Large intestine (tissue), 3 donors: ENCODE measurements at regions not wholly inside any gene's neighbourhood (a gene's known extent, or its start where the extent isn't known, plus 50 kb on each side); places are given as distances from the start of the nearest gene placed in this dataset.

Source experiments
- DNase-seq, 2 donors: peaks; one replicate each; pipeline versions ENCODE4 v3.0.0 to v3.0.0-alpha.2; 2013
- H3K27ac ChIP-seq: one replicate; pipeline ENCODE4 v1.5.1; 2013; ENCODE audit warnings: low read length
- H3K27me3 ChIP-seq: 2 replicates; pipeline ENCODE4 v1.6.1; 2013; ENCODE audit warnings: low read length; ENCODE audit not compliant: control insufficient read depth, insufficient read depth
- H3K36me3 ChIP-seq: 2 replicates; pipeline ENCODE4 v1.6.1; 2013; ENCODE audit warnings: low read length; ENCODE audit not compliant: control insufficient read depth, insufficient read depth
- H3K4me1 ChIP-seq: one replicate; pipeline ENCODE4 v1.6.1; 2013; ENCODE audit warnings: low read length; ENCODE audit not compliant: control insufficient read depth, insufficient read depth
- H3K4me3 ChIP-seq: one replicate; pipeline ENCODE4 v1.5.1; 2013; ENCODE audit warnings: low read length
- H3K9me3 ChIP-seq: one replicate; pipeline ENCODE4 v1.6.1; 2013; ENCODE audit warnings: mild to moderate bottlenecking, low read depth, low read length, moderate library complexity; ENCODE audit not compliant: control insufficient read depth
- WGBS: methylation state at CpG from one replicate; pipeline ENCODE4 v1.1.5; 2013; ENCODE audit warnings: low lambda C conversion rate; ENCODE audit not compliant: insufficient coverage; 5-methylcytosine and 5-hydroxymethylcytosine counted together

GRCh38 chr2:121907928-121908327, 152.5 kb downstream of the TSN start:
- H3K27ac ChIP-seq, result no peak overlapping the region
- no peaks in the 10 kb centered on the region for H3K4me1 ChIP-seq
- no peak overlapping the region for H3K4me3 ChIP-seq
- no CpG with 5 or more reads among the region's 10 CpGs for WGBS
- peaks cover 9% of the 10 kb centered on the region for H3K27me3 ChIP-seq
- H3K9me3 ChIP-seq, result no peaks in the 10 kb centered on the region
- no peaks in the 10 kb centered on the region for H3K36me3 ChIP-seq
- no peak for DNase-seq

- Histone ChIP-seq H3K4me1 (no peaks in the 10 kb centered on the region), H3K9me3 (no peaks in the 10 kb centered on the region), H3K27me3 (peaks cover 9% of the 10 kb centered on the region), H3K27ac (no peak overlapping the region), H3K4me3 (no peak overlapping the region), H3K36me3 (no peaks in the 10 kb centered on the region)
- no CpG with 5 or more reads among the region's 1 CpG for WGBS
- no peak for DNase-seq
These were observed 154.7 kb downstream of the TSN start for GRCh38 chr2:121910139-121910538.

- H3K27ac ChIP-seq, result no peak overlapping the region
These were observed 155.6 kb downstream of the TSN start for GRCh38 chr2:121911036-121911435.

GRCh38 chr2:121917143-121917542, 161.7 kb downstream of the TSN start:
- no CpG with 5 or more reads among the region's 10 CpGs for WGBS
- Histone ChIP-seq H3K36me3 (no peaks in the 10 kb centered on the region), H3K9me3 (no peaks in the 10 kb centered on the region), H3K27me3 (peaks cover 4% of the 10 kb centered on the region), H3K27ac (no peak overlapping the region), H3K4me1 (no peaks in the 10 kb centered on the region), H3K4me3 (no peak overlapping the region)
- DNase-seq, result no peak

More at GRCh38 chr2:121911036-121911435, 155.6 kb downstream of the TSN start:
- Histone ChIP-seq H3K4me1 (no peaks in the 10 kb centered on the region), H3K9me3 (no peaks in the 10 kb centered on the region), H3K36me3 (no peaks in the 10 kb centered on the region), H3K27me3 (peaks cover 9% of the 10 kb centered on the region), H3K4me3 (no peak overlapping the region)
- WGBS, result no CpG with 5 or more reads among the region's 4 CpGs
- no peak for DNase-seq

- Histone ChIP-seq H3K4me3 (no peak overlapping the region), H3K27ac (no peak overlapping the region), H3K9me3 (no peaks in the 10 kb centered on the region), H3K36me3 (no peaks in the 10 kb centered on the region), H3K4me1 (no peaks in the 10 kb centered on the region), H3K27me3 (peaks cover 2% of the 10 kb centered on the region)
- no peak for DNase-seq
- WGBS, result no CpG with 5 or more reads among the region's 2 CpGs
These were observed 162.8 kb downstream of the TSN start for GRCh38 chr2:121918231-121918630.

GRCh38 chr2:121919803-121920202, 164.4 kb downstream of the TSN start:
- H3K4me3 ChIP-seq, result no peak overlapping the region
- no peaks in the 10 kb centered on the region for H3K36me3 ChIP-seq
- H3K4me1 ChIP-seq, result no peaks in the 10 kb centered on the region
- DNase-seq, result no peak
- no peak overlapping the region for H3K27ac ChIP-seq
- WGBS, result no CpG with 5 or more reads among the region's 9 CpGs
- no peaks in the 10 kb centered on the region for H3K27me3 ChIP-seq
- no peaks in the 10 kb centered on the region for H3K9me3 ChIP-seq

GRCh38 chr2:121925466-121925865, 170.0 kb downstream of the TSN start:
- Histone ChIP-seq H3K27ac (no peak overlapping the region), H3K27me3 (no peaks in the 10 kb centered on the region), H3K9me3 (no peaks in the 10 kb centered on the region), H3K36me3 (no peaks in the 10 kb centered on the region), H3K4me3 (no peak overlapping the region), H3K4me1 (no peaks in the 10 kb centered on the region)
- no peak for DNase-seq
- no CpG with 5 or more reads among the region's 4 CpGs for WGBS

GRCh38 chr2:121943285-121943684, 187.8 kb downstream of the TSN start:
- Histone ChIP-seq H3K36me3 (no peaks in the 10 kb centered on the region), H3K27ac (no peak overlapping the region), H3K27me3 (no peaks in the 10 kb centered on the region), H3K4me3 (no peak overlapping the region), H3K4me1 (no peaks in the 10 kb centered on the region), H3K9me3 (no peaks in the 10 kb centered on the region)
- WGBS, result no CpG with 5 or more reads among the region's 1 CpG
- DNase-seq, result no peak

- no CpG with 5 or more reads among the region's 7 CpGs for WGBS
- no peaks in the 10 kb centered on the region for H3K36me3 ChIP-seq
- no peak overlapping the region for H3K4me3 ChIP-seq
- no peaks in the 10 kb centered on the region for H3K9me3 ChIP-seq
- no peak overlapping the region for H3K27ac ChIP-seq
- DNase-seq, result no peak
- H3K4me1 ChIP-seq, result no peaks in the 10 kb centered on the region
- H3K27me3 ChIP-seq, result no peaks in the 10 kb centered on the region
These were observed 188.8 kb downstream of the TSN start for GRCh38 chr2:121944072-121944831.

- WGBS, result no CpG with 5 or more reads among the region's 7 CpGs
- Histone ChIP-seq H3K27ac (no peak overlapping the region), H3K4me3 (no peak overlapping the region), H3K9me3 (no peaks in the 10 kb centered on the region), H3K36me3 (no peaks in the 10 kb centered on the region), H3K27me3 (no peaks in the 10 kb centered on the region), H3K4me1 (no peaks in the 10 kb centered on the region)
- DNase-seq, result no peak
These were observed 192.2 kb downstream of the TSN start for GRCh38 chr2:121947674-121948073.

GRCh38 chr2:121949271-121949670, 193.8 kb downstream of the TSN start:
- H3K27me3 ChIP-seq, result no peaks in the 10 kb centered on the region
- H3K4me3 ChIP-seq, result no peak overlapping the region
- H3K4me1 ChIP-seq, result no peaks in the 10 kb centered on the region
- H3K9me3 ChIP-seq, result no peaks in the 10 kb centered on the region
- 82% methylated on average over 4 of the region's 8 CpGs for WGBS
- H3K27ac ChIP-seq, result no peak overlapping the region
- DNase-seq, result no peak
- no peaks in the 10 kb centered on the region for H3K36me3 ChIP-seq
